PC-3 (cell line): ENCODE measurements at regions not wholly inside any gene's neighbourhood (a gene's known extent, or its start where the extent isn't known, plus 50 kb on each side); places are given as distances from the start of the nearest gene placed in this dataset.

ENCODE experiments used
- ATAC-seq: fragments of 200-7000 bp; cut with Tn5 transposase; 2 replicates; pipeline ENCODE4 v1.9.1; 2020; ENCODE audit warnings: mild to moderate bottlenecking, moderate library complexity
- BruUV-seq: library from RNA; stranded (reverse); fragments of 400-500 nt; replicated peaks from 2 replicates; lab custom pipeline; 2021; lab: Mats Ljungman, UMichigan
- CTCF ChIA-PET: fragments of 300-600 bp; sonication (Branson Sonifier 250); formaldehyde crosslinking; loops from one replicate; lab custom pipeline; 2022; ENCODE audit warnings: antibody characterized with exemption; lab: Charles Lee
- POLR2A ChIA-PET: fragments of 300-600 bp; sonication (Branson Sonifier 250); formaldehyde crosslinking; loops from one replicate; lab custom pipeline; 2022; ENCODE audit warnings: antibody characterized with exemption; ENCODE audit not compliant: unreplicated experiment; lab: Charles Lee
- DNase-seq: peaks from one replicate; pipeline ENCODE4 v3.0.0-alpha.2; 2015
- H2AFZ ChIP-seq: fragments of 300-600 bp; sonication (generic); 2 replicates; pipeline ENCODE4 v1.6.0; 2016; ENCODE audit warnings: antibody characterized with exemption, low read length
- H3F3A ChIP-seq: fragments of 300-600 bp; sonication (generic); one replicate; pipeline ENCODE4 v1.6.0; 2017; ENCODE audit warnings: antibody characterized with exemption, low read length, control low read depth, mild to moderate bottlenecking; ENCODE audit not compliant: unreplicated experiment
- H3K27ac ChIP-seq: fragments of 300-600 bp; sonication (generic); 2 replicates; pipeline ENCODE4 v1.5.1; 2016; ENCODE audit warnings: mild to moderate bottlenecking, low read length
- H3K27me3 ChIP-seq: fragments of 300-600 bp; sonication (generic); 2 replicates; pipeline ENCODE4 v1.6.1; 2016; ENCODE audit warnings: low read length, mixed read lengths
- H3K36me3 ChIP-seq: fragments of 300-600 bp; sonication (generic); 2 replicates; pipeline ENCODE4 v1.6.1; 2016; ENCODE audit warnings: low read depth, mixed run types, low read length, mixed read lengths
- H3K4me1 ChIP-seq: fragments of 300-600 bp; sonication (generic); 2 replicates; pipeline ENCODE4 v1.5.1; 2016; ENCODE audit warnings: low read length; ENCODE audit not compliant: insufficient read depth
- H3K4me2 ChIP-seq: fragments of 300-600 bp; sonication (generic); 2 replicates; pipeline ENCODE4 v1.6.0; 2016; ENCODE audit warnings: low read length
- H3K4me3 ChIP-seq: fragments of 300-600 bp; sonication (generic); 2 replicates; pipeline ENCODE4 v1.5.1; 2016; ENCODE audit warnings: mild to moderate bottlenecking, low read length, mixed read lengths
- H3K79me2 ChIP-seq: fragments of 300-600 bp; sonication (generic); 2 replicates; pipeline ENCODE4 v1.6.1; 2017; ENCODE audit warnings: low read length, mixed read lengths
- H3K9ac ChIP-seq: fragments of 300-600 bp; sonication (generic); 2 replicates; pipeline ENCODE4 v1.6.0; 2016; ENCODE audit warnings: mild to moderate bottlenecking, low read length
- H3K9me2 ChIP-seq: fragments of 300-600 bp; sonication (generic); replicated peaks from 2 replicates; pipeline ENCODE4 v1.6.1; 2016; ENCODE audit warnings: mixed run types, low read length, mixed read lengths
- H3K9me3 ChIP-seq: fragments of 300-600 bp; sonication (generic); 2 replicates; pipeline ENCODE4 v1.6.1; 2016; ENCODE audit warnings: low read length, mixed read lengths
- H4K20me1 ChIP-seq: fragments of 300-600 bp; sonication (generic); 2 replicates; pipeline ENCODE4 v1.6.1; 2016; ENCODE audit warnings: low read length, mixed read lengths
- EZH2 ChIP-seq: fragments of 300-600 bp; sonication (generic); IDR thresholded peaks from one replicate; pipeline ENCODE4 v1.6.1; 2017; ENCODE audit warnings: antibody characterized with exemption, mild to moderate bottlenecking, low read length; ENCODE audit not compliant: unreplicated experiment
- EZH2phosphoT487 ChIP-seq: fragments of 300-600 bp; sonication (generic); IDR thresholded peaks from 2 replicates; pipeline ENCODE4 v1.6.1; 2018; ENCODE audit warnings: mild to moderate bottlenecking, antibody characterized with exemption, low read length, borderline replicate concordance
- intact Hi-C: fragments of 100-400 bp; cut with micrococcal nuclease; formaldehyde crosslinking; loops from 2 replicates; pipeline ENCODE4 v1.9.0; 2023
- TF ChIP-seq, protein P1 (sequence below): fragments of 300-600 bp; sonication (generic); conservative IDR thresholded peaks from 2 replicates; pipeline ENCODE4 v1.5.1; 2017; ENCODE audit warnings: antibody characterized with exemption, low read depth, mild to moderate bottlenecking, low read length

DNA sequence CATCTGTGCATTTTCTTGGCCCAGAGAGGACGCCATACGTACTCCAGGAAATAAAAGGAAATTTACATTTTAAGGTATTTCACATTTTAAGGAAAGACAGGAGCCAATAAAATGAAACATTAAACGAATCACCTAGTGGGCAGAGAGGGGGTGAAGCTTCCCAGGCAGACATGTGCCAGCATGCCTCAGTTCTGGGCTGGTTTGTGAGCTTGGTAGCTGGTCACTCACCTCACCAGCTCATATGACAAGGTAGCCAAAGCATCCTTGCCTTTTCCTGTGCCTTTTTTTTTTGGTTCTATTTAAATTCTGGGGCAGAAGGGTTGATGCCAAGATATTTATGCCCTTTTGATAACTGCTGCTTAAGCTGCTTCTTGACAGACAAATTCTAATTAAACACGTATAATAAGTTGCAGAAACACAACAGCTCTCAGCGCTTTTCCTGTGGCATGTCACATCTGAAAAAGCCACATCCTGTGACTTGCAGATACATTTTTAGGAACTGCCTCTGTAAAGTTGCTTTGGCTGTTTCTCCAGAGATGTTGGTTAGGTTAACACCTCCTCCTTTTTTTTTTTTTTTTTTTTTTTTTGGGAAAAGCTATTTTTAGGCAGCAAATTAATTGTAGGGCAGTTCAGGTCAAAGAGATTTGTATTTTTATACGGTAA lies 218.6 kb downstream of the PDCD6IP start:
- intact Hi-C loops = loop anchor here (10.0 kb wide), 1 partner anchor 1928 kb away; no protein-coding TSS in a partner anchor
- no peaks in the 10 kb centered on the region for H3K9me2 ChIP-seq
- no TSS peak for BruUV-seq
- H3K9ac ChIP-seq = no peak overlapping the region
- H3K4me1 ChIP-seq = peaks cover 12% of the 10 kb centered on the region
- ATAC-seq (no peak), DNase-seq (no peak)
- H2AFZ ChIP-seq = no peak overlapping the region
- no peaks in the 10 kb centered on the region for H3K9me3 ChIP-seq
- H3K36me3 ChIP-seq = no peaks in the 10 kb centered on the region
- H3F3A ChIP-seq = peaks cover 5% of the 10 kb centered on the region
- H3K79me2 ChIP-seq = no peaks in the 10 kb centered on the region
- no peaks in the 10 kb centered on the region for H4K20me1 ChIP-seq
- no peak overlapping the region for H3K27ac ChIP-seq
- ChIA-PET POLR2A (no interaction called here), CTCF (no interaction called here)
- no peak overlapping the region for H3K4me2 ChIP-seq
- no peak for TF ChIP-seq EZH2phosphoT487
- TF ChIP-seq EZH2 = no peak
- TF ChIP-seq, protein P1, sequence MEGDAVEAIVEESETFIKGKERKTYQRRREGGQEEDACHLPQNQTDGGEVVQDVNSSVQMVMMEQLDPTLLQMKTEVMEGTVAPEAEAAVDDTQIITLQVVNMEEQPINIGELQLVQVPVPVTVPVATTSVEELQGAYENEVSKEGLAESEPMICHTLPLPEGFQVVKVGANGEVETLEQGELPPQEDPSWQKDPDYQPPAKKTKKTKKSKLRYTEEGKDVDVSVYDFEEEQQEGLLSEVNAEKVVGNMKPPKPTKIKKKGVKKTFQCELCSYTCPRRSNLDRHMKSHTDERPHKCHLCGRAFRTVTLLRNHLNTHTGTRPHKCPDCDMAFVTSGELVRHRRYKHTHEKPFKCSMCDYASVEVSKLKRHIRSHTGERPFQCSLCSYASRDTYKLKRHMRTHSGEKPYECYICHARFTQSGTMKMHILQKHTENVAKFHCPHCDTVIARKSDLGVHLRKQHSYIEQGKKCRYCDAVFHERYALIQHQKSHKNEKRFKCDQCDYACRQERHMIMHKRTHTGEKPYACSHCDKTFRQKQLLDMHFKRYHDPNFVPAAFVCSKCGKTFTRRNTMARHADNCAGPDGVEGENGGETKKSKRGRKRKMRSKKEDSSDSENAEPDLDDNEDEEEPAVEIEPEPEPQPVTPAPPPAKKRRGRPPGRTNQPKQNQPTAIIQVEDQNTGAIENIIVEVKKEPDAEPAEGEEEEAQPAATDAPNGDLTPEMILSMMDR = no peak
- H3K4me3 ChIP-seq = no peak overlapping the region
- H3K27me3 ChIP-seq = no peaks in the 10 kb centered on the region

DNA sequence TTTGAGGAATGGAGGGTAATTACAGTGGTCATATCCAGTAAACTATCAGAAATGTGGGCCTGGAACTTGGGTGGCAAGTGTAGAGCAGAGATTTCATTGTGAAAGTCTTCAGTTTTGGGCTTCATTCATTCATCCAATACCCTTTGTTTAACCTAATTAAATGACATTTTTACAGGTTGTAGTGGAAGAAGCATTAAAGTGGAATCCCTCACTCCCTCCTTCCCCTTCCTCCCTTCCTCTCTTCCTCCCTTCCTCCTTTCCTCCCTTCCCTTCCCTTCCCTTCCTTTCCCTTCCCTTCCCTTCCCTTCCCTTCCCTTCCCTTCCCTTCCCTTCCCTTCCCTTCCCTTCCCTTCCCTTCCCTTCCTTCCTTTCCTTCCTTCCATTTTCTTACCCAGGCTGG lies 219.3 kb downstream of the PDCD6IP start:
- ATAC-seq (no peak), DNase-seq (no peak)
- TF ChIP-seq, protein P1 = no peak
- TF ChIP-seq EZH2phosphoT487 = no peak
- no peak for TF ChIP-seq EZH2
- no peak overlapping the region for H3K4me3 ChIP-seq
- CTCF ChIA-PET = no interaction called here
- H3K4me2 ChIP-seq = no peak overlapping the region
- no peaks in the 10 kb centered on the region for H4K20me1 ChIP-seq
- POLR2A ChIA-PET = no interaction called here
- H3K36me3 ChIP-seq = no peaks in the 10 kb centered on the region
- no peaks in the 10 kb centered on the region for H3K9me2 ChIP-seq
- no peak overlapping the region for H2AFZ ChIP-seq
- H3K9ac ChIP-seq = no peak overlapping the region
- intact Hi-C loops = loop anchor here (10.0 kb wide), 1 partner anchor 1927 kb away; no protein-coding TSS in a partner anchor
- no TSS peak for BruUV-seq
- H3K27ac ChIP-seq = no peak overlapping the region
- no peaks in the 10 kb centered on the region for H3K9me3 ChIP-seq
- no peaks in the 10 kb centered on the region for H3F3A ChIP-seq
- H3K79me2 ChIP-seq = no peaks in the 10 kb centered on the region
- no peaks in the 10 kb centered on the region for H3K27me3 ChIP-seq
- peaks cover 6% of the 10 kb centered on the region for H3K4me1 ChIP-seq

GRCh38 chr3:34019158-34019557 lies 220.7 kb downstream of the PDCD6IP start:
- no peaks in the 10 kb centered on the region for H3K4me1 ChIP-seq
- no peak overlapping the region for H3K9ac ChIP-seq
- ATAC-seq = no peak
- no peaks in the 10 kb centered on the region for H3K27me3 ChIP-seq
- no peak overlapping the region for H3K27ac ChIP-seq
- CTCF ChIA-PET = no interaction called here
- intact Hi-C loops = loop anchor here (10.0 kb wide), 1 partner anchor 1926 kb away; no protein-coding TSS in a partner anchor
- no peak for DNase-seq
- no peaks in the 10 kb centered on the region for H4K20me1 ChIP-seq
- no peaks in the 10 kb centered on the region for H3K9me3 ChIP-seq
- no peak overlapping the region for H3K4me2 ChIP-seq
- H3F3A ChIP-seq = no peaks in the 10 kb centered on the region
- no peak overlapping the region for H3K4me3 ChIP-seq
- POLR2A ChIA-PET = no interaction called here
- H3K79me2 ChIP-seq = no peaks in the 10 kb centered on the region
- TF ChIP-seq, protein P1 = no peak
- no peak for TF ChIP-seq EZH2phosphoT487
- TF ChIP-seq EZH2 = no peak
- no peaks in the 10 kb centered on the region for H3K9me2 ChIP-seq
- no peak overlapping the region for H2AFZ ChIP-seq
- no TSS peak for BruUV-seq
- H3K36me3 ChIP-seq = no peaks in the 10 kb centered on the region
